A673 (cell line): ENCODE measurements at regions not wholly inside any gene's neighbourhood (a gene's known extent, or its start where the extent isn't known, plus 50 kb on each side); places are given as distances from the start of the nearest gene placed in this dataset.

Experiments
- CTCF ChIP-seq: fragments of 300-800, 200-600 bp; sonication (generic); conservative IDR thresholded peaks from 2 replicates; pipeline ENCODE4 v1.5.1; 2017; ENCODE audit warnings: low read depth, mild to moderate bottlenecking, antibody characterized with exemption, low read length, moderate library complexity, mixed read lengths
- EZH2 ChIP-seq: fragments of 200-600 bp; sonication (generic); IDR thresholded peaks from 2 replicates; pipeline ENCODE4 v1.6.1; 2017; ENCODE audit warnings: borderline replicate concordance, low read depth, mild to moderate bottlenecking, mixed read lengths, antibody characterized with exemption, low read length; ENCODE audit not compliant: poor library complexity, severe bottlenecking

GRCh38 chr7:54299426-54299825, 242.7 kb upstream of the VSTM2A start:
- TF ChIP-seq CTCF (no peak), EZH2 (no peak)
